Fibroblast of the aortic adventitia (primary cell): ENCODE measurements at regions not wholly inside any gene's neighbourhood (a gene's known extent, or its start where the extent isn't known, plus 50 kb on each side); places are given as distances from the start of the nearest gene placed in this dataset.

ENCODE experiments used
- DNase-seq: peaks from one replicate; pipeline ENCODE4 v3.0.0-alpha.2; 2010; ENCODE audit warnings: low read depth
- H3K4me3 ChIP-seq: 2 replicates; pipeline ENCODE4 v1.5.1; 2011; ENCODE audit warnings: low read depth, mild to moderate bottlenecking, control low read depth, low read length, moderate library complexity
- TF ChIP-seq, protein P1 (sequence below): IDR thresholded peaks from 2 replicates; pipeline ENCODE4 v1.5.1; 2011; ENCODE audit warnings: mild to moderate bottlenecking, low read length, control low read depth, inconsistent platforms; ENCODE audit not compliant: insufficient read depth

GRCh38 chr2:142586693-142587580 is 290.5 kb upstream of the KYNU start:
- TF ChIP-seq, protein P1, sequence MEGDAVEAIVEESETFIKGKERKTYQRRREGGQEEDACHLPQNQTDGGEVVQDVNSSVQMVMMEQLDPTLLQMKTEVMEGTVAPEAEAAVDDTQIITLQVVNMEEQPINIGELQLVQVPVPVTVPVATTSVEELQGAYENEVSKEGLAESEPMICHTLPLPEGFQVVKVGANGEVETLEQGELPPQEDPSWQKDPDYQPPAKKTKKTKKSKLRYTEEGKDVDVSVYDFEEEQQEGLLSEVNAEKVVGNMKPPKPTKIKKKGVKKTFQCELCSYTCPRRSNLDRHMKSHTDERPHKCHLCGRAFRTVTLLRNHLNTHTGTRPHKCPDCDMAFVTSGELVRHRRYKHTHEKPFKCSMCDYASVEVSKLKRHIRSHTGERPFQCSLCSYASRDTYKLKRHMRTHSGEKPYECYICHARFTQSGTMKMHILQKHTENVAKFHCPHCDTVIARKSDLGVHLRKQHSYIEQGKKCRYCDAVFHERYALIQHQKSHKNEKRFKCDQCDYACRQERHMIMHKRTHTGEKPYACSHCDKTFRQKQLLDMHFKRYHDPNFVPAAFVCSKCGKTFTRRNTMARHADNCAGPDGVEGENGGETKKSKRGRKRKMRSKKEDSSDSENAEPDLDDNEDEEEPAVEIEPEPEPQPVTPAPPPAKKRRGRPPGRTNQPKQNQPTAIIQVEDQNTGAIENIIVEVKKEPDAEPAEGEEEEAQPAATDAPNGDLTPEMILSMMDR = no peak
- H3K4me3 ChIP-seq = no peak overlapping the region
- DNase-seq = no peak

DNA sequence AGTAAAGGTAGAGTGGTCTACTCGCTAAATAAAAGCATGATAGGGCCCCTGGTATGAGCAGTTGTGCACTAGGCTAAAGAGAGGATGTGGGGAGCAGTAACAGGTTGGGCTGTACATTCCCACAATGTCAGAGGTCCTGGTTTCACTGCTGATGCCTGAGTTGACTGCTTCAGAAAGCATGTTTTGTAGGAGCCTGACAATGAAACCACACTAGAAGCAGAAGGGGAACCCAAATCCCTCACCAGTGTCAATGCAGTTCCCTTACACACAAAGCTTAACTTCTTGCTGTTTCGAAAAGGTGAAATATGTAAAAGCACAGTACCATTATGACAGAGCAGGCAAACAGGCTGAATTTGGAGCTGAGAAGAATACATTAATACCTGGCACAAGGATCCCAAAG is 291.7 kb upstream of the KYNU start:
- DNase-seq = no peak
- TF ChIP-seq, protein P1 = no peak
- no peak overlapping the region for H3K4me3 ChIP-seq

DNA sequence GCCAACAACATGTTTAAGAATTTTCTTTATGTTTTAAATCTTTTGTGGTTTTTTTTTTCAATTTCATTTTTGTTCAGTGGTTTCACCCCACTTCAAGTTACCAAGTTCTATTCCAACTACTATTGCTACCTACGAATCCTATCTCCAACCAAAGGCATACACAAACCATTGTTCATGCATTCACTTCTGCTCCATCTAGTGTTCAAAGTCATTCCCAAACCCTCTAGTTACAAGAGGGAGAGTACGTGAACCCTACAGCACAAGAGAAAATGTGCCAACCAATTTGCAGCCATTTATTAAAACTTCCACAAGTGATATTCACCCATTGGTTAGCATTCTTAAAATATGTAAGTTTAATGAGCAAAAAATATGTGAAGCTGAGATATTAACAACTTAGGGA is 295.1 kb upstream of the KYNU start:
- no peak for DNase-seq
- H3K4me3 ChIP-seq = no peak overlapping the region
- TF ChIP-seq, protein P1 = no peak

GRCh38 chr2:142581491-142581890 is 296.0 kb upstream of the KYNU start:
- TF ChIP-seq, protein P1 = no peak
- DNase-seq = no peak
- no peak overlapping the region for H3K4me3 ChIP-seq

- no peak overlapping the region for H3K4me3 ChIP-seq
- DNase-seq = no peak
- TF ChIP-seq, protein P1 = no peak
These were observed 296.8 kb upstream of the KYNU start for GRCh38 chr2:142580691-142581090.

GRCh38 chr2:142575561-142575960 is 301.9 kb upstream of the KYNU start:
- no peak overlapping the region for H3K4me3 ChIP-seq
- TF ChIP-seq, protein P1 = no peak
- no peak for DNase-seq

DNA sequence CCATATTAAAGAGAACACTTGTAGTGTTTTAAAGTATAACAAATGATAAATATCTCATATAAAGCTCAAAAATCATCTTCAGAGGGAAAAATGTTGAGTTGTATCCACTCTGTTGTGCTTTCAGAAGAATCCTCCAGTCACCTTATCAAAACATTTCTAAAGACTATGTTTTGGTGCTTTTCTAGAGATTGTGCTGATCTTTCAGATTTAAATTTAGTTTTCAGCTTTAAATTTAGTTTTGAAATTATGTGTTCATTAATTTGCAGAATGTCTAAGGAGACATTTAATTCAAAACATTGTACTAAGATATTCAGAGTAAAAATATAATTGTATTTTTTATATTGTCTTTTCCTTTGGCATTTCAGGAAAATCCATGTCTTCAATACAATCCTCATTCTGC is 303.1 kb upstream of the KYNU start:
- no peak for DNase-seq
- TF ChIP-seq, protein P1 = no peak
- no peak overlapping the region for H3K4me3 ChIP-seq
